ENCODE measurements at regions not wholly inside any gene's neighbourhood (a gene's known extent, or its start where the extent isn't known, plus 50 kb on each side); places are given as distances from the start of the nearest gene placed in this dataset.

- no peak for DNase-seq
These were observed 178.0 kb upstream of the GLI3 start for GRCh38 chr7:42414941-42415505.

GRCh38 chr7:42414028-42414427, 177.0 kb upstream of the GLI3 start:
- no peak for DNase-seq

GRCh38 chr7:42409296-42409695, 172.3 kb upstream of the GLI3 start:
- DNase-seq = no peak

- DNase-seq = no peak
These were observed 170.8 kb upstream of the GLI3 start for GRCh38 chr7:42407833-42408232.

GRCh38 chr7:42407021-42407710, 170.2 kb upstream of the GLI3 start:
- no peak for DNase-seq

- no peak for DNase-seq
These were observed 169.3 kb upstream of the GLI3 start for GRCh38 chr7:42406358-42406757.

- DNase-seq = no peak
These were observed 168.8 kb upstream of the GLI3 start for GRCh38 chr7:42405782-42406181.

GRCh38 chr7:42403831-42404230, 166.8 kb upstream of the GLI3 start:
- DNase-seq = no peak

GRCh38 chr7:42400961-42401360, 164.0 kb upstream of the GLI3 start:
- no peak for DNase-seq

- DNase-seq = no peak
These were observed 163.3 kb upstream of the GLI3 start for GRCh38 chr7:42400211-42400772.

GRCh38 chr7:42395607-42396006, 158.6 kb upstream of the GLI3 start:
- no peak for DNase-seq

- no peak for DNase-seq
These were observed 155.8 kb upstream of the GLI3 start for GRCh38 chr7:42392826-42393225.

GRCh38 chr7:42389697-42390096, 152.7 kb upstream of the GLI3 start:
- no peak for DNase-seq

GRCh38 chr7:42385912-42386311, 148.9 kb upstream of the GLI3 start:
- no peak for DNase-seq

- DNase-seq = no peak
These were observed 144.2 kb upstream of the GLI3 start for GRCh38 chr7:42381161-42381560.

- DNase-seq = no peak
These were observed 143.4 kb upstream of the GLI3 start for GRCh38 chr7:42380401-42380800.

GRCh38 chr7:42378149-42378548, 141.1 kb upstream of the GLI3 start:
- no peak for DNase-seq

- DNase-seq = no peak
These were observed 136.3 kb upstream of the GLI3 start for GRCh38 chr7:42373285-42373684.

GRCh38 chr7:42372479-42372878, 135.5 kb upstream of the GLI3 start:
- no peak for DNase-seq

GRCh38 chr7:42359946-42360345, 122.9 kb upstream of the GLI3 start:
- DNase-seq = no peak

- no peak for DNase-seq
These were observed 114.4 kb upstream of the GLI3 start for GRCh38 chr7:42351316-42351935.

- DNase-seq = no peak
These were observed 113.8 kb upstream of the GLI3 start for GRCh38 chr7:42350801-42351200.

- DNase-seq = no peak
These were observed 111.6 kb upstream of the GLI3 start for GRCh38 chr7:42348631-42349030.

- DNase-seq = no peak
These were observed 111.1 kb upstream of the GLI3 start for GRCh38 chr7:42348071-42348470.
